ENCODE measurements at regions not wholly inside any gene's neighbourhood (a gene's known extent, or its start where the extent isn't known, plus 50 kb on each side); places are given as distances from the start of the nearest gene placed in this dataset.

DNA sequence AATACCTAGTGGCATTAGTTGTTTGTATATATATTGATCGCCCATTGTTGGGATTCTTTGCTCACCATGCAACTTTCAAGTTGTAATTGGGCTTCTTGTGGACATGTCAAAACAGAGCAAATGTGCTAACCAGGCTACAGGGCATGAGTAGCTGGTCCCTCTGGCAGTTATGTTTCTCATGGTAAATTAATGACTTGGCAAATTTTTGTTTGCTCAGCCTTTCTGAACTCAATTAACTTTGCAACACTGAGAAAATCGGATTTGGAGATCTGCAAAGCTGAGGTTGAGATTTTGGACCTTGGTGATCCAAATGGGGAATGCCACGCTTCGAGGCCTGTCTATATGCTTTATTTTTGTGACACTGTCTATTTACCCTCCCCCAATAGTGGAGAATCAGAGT, 138.5 kb upstream of the PIRT start:
- RAD21 ChIA-PET (ENCODE audit: unreplicated experiment), result no interaction called here

More for the DNA sequence above, 138.5 kb upstream of the PIRT start:
- Histone ChIP-seq H4K20me1 (ENCODE audit: control insufficient read depth, insufficient read depth) (no peaks in the 10 kb centered on the region), H3K4me1 (ENCODE audit: control insufficient read depth, insufficient read depth, low read length) (no peaks in the 10 kb centered on the region), H3K9me3 (replicated peaks; ENCODE audit: control insufficient read depth, insufficient read depth, low read length) (no peaks in the 10 kb centered on the region), H3K79me2 (ENCODE audit: control insufficient read depth, insufficient read depth, low read length) (no peaks in the 10 kb centered on the region), H3K4me3 (no peak overlapping the region), H3K36me3 (ENCODE audit: control insufficient read depth in 2 of 2, insufficient read depth in 2 of 2, low read length in 1 of 2) (no peaks in the 10 kb centered on the region), H3K27ac (ENCODE audit: control insufficient read depth, insufficient read depth) (no peak overlapping the region), H3K27me3 (replicated peaks in 1 of 2; ENCODE audit: control insufficient read depth in 2 of 2, insufficient read depth in 2 of 2, low read length in 1 of 2) (no peaks in the 10 kb centered on the region), H2AFZ (ENCODE audit: control insufficient read depth, low read depth, low read length) (no peak overlapping the region), H3K9ac (ENCODE audit: control insufficient read depth, insufficient read depth, low read length) (no peak overlapping the region), H3K4me2 (ENCODE audit: control insufficient read depth, insufficient read depth) (no peak overlapping the region)
- TF ChIP-seq KDM1A (IDR thresholded peaks at IDR 0.05; ENCODE audit: borderline replicate concordance) (no peak), SREBF2 (IDR thresholded peaks at IDR 0.05; ENCODE audit: low read length) (no peak), CREB1 (IDR thresholded peaks at IDR 0.05; ENCODE audit: low read depth) (no peak), FOXK2 (IDR thresholded peaks at IDR 0.05) (no peak), SPI1 (IDR thresholded peaks at IDR 0.05; ENCODE audit: borderline replicate concordance, insufficient read depth, low read depth, low read length) (no peak), RELA (IDR thresholded peaks at IDR 0.05; ENCODE audit: borderline replicate concordance, partially characterized antibody) (no peak), HDGF (IDR thresholded peaks at IDR 0.05) (no peak), PAX8 (IDR thresholded peaks at IDR 0.05) (no peak)
- TF ChIP-seq, protein P1, sequence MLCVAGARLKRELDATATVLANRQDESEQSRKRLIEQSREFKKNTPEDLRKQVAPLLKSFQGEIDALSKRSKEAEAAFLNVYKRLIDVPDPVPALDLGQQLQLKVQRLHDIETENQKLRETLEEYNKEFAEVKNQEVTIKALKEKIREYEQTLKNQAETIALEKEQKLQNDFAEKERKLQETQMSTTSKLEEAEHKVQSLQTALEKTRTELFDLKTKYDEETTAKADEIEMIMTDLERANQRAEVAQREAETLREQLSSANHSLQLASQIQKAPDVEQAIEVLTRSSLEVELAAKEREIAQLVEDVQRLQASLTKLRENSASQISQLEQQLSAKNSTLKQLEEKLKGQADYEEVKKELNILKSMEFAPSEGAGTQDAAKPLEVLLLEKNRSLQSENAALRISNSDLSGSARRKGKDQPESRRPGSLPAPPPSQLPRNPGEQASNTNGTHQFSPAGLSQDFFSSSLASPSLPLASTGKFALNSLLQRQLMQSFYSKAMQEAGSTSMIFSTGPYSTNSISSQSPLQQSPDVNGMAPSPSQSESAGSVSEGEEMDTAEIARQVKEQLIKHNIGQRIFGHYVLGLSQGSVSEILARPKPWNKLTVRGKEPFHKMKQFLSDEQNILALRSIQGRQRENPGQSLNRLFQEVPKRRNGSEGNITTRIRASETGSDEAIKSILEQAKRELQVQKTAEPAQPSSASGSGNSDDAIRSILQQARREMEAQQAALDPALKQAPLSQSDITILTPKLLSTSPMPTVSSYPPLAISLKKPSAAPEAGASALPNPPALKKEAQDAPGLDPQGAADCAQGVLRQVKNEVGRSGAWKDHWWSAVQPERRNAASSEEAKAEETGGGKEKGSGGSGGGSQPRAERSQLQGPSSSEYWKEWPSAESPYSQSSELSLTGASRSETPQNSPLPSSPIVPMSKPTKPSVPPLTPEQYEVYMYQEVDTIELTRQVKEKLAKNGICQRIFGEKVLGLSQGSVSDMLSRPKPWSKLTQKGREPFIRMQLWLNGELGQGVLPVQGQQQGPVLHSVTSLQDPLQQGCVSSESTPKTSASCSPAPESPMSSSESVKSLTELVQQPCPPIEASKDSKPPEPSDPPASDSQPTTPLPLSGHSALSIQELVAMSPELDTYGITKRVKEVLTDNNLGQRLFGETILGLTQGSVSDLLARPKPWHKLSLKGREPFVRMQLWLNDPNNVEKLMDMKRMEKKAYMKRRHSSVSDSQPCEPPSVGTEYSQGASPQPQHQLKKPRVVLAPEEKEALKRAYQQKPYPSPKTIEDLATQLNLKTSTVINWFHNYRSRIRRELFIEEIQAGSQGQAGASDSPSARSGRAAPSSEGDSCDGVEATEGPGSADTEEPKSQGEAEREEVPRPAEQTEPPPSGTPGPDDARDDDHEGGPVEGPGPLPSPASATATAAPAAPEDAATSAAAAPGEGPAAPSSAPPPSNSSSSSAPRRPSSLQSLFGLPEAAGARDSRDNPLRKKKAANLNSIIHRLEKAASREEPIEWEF (IDR thresholded peaks at IDR 0.05; ENCODE audit: insufficient replicate concordance, low read depth, low read length), result no peak
- intact Hi-C loops (cut with micrococcal nuclease; ENCODE audit: unreplicated experiment), result loop anchor here (10.0 kb wide), 1 partner anchor 62 kb away; no protein-coding TSS in a partner anchor
- in situ Hi-C loops (cut with MboI), result no loop called here
- ChIA-PET CTCF (no interaction called here), SMC1A (ENCODE audit: uncharacterized antibody, unreplicated experiment) (no interaction called here), POLR2A (no interaction called here)
- BruUV-seq (replicated peaks), result no TSS peak
- FAIRE-seq (no peak), ATAC-seq (no peak), DNase-seq (ENCODE audit: low read depth, low spot score) (no peak)
- WGBS (ENCODE audit: insufficient coverage, insufficient replicate concordance, low lambda C conversion rate, missing lambda C conversion rate), result 2% methylated on average over 4 of the region's 4 CpGs
